ENCODE measurements at regions not wholly inside any gene's neighbourhood (a gene's known extent, or its start where the extent isn't known, plus 50 kb on each side); places are given as distances from the start of the nearest gene placed in this dataset.
"Not testable (repeated sequence)": the region's sequence is repeated elsewhere in the genome, so short reads cannot be mapped to it uniquely, and the experiment has no call there.

DNA sequence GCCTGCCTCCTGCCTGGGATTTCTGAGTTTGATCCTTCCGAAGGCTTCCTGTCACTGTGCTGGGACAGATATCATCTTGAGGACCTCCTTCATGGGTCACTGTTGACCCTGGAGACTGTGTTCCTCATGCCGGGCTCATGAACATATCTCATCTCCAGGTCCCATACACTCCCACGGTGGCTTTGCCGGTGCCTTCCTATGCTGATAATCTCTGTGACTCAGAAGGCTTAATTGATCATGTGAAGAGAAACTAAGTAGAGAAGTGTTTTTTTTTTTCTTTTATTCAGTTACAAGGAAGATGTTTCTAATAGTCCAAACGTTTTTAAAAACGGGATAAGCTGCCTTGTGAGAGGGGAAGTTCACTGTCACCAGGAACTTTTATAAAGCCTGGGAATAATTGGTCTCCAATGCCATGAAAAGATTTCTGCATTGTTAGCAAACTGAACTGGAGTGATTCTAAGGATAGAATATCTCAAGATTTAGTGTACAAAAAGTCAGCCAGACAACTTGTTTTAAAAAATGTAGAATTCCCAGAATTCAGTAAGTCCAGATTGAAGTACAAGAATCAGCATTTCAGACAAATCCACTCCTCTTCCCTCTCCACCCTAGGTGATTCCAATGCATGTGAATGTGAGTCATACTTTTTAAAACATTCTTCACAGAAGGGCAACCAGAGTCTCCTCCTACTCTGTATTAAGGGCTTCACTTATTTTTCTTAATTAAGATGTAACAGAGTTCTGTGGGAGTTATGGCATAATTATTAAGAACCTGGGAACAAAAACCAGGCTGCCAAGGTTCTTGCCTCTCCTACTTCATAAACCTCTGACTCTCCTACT lies 139.8 kb upstream of the LGR5 start:
- DNase-seq (ENCODE audit: low read depth): no peak

DNA sequence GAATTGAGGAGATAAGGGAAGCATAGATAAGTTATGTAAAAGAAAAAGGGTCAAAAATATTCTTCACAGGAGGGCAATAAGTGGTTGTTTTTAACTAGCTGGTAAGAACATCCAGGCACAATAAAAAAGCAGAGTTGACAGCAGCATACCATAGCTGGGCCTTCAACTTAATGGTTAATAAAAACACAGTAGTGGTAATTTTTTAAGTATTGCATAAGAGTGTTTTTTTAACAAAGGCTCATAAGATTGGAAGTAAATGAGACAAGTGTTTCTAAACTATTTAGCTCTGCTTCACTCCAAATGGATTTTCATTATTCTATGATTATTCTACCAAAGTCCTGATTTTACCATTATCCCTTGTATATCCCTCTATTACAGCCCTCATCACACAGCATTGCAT lies 140.1 kb upstream of the TSPAN8 start:
- no peak for DNase-seq (ENCODE audit: low read depth)

DNA sequence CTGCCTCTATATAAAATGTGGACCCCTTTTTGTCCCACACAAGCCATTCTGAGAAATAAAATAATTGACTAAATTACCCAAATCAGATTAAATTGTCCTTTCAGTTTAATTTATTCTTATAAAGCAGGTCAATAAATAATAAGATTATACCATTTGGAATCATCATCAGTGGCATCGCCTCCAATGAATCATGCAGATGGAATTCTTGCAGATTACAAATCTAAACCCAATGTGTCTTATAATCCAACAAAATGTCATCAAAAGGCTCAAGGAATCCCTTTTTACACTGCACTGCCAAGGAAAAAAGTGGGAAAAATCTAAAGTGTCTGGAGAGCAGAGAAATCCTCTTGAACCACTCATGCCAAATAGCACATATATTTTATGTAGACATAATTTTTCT lies 138.2 kb upstream of the TSPAN8 start:
- DNase-seq (ENCODE audit: low read depth): no peak

DNA sequence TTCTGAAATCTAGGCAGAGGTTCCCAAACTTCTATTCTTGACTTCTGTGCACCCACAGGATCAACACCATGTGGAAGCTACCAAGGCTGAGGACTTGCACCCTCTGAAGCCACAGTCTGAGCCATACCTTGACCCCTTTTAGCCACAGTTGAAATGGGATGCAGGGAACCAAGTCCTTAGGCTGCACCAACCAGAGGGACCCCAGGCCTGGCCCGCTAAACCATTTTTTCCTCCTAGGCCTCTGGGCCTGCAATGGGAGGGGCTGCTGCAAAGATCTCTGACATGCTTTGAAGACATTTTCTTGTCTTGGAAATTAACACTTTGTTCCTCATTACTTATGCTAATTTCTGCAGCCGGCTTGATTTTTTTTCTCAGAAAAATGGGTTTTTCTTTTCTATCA lies 133.9 kb upstream of the TSPAN8 start:
- no peak for DNase-seq (ENCODE audit: low read depth)

DNA sequence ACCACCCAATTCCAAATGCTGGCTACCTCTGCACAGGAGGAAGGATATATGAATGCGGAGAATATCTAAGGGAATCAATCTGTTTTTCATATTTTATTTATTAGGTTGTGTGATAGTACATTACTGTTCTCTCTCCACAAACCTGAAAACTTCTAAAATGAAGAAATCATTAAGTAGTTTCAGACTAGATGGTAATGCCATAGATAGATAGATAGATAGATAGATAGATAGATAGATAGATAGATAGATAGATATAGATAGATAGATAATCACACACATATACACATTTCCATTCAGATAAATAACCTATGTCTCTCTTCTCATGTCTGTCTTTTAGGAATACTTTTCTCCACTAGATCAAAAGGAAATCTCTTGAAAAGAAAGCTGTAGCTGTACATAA lies 126.1 kb upstream of the TSPAN8 start:
- DNase-seq (ENCODE audit: low read depth): no peak

DNA sequence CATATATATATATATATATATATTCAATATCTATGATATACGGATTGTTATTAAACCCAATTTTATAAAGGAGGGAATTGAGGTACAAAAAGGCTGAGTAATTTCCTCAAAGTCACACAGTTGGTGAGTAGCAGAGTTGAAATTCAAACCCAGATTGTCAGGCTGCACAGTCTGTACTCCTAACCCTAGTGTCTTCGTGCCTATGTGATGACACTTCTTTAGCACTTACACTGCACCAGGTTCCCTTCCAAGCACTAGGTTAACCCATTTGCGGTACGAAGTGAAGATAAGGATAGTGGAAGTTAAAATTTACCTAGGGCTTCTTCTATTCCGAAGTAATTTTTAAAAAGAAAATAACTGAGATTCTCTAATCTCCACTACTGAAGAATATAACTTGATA lies 125.1 kb upstream of the TSPAN8 start:
- no peak for DNase-seq (ENCODE audit: low read depth)

DNA sequence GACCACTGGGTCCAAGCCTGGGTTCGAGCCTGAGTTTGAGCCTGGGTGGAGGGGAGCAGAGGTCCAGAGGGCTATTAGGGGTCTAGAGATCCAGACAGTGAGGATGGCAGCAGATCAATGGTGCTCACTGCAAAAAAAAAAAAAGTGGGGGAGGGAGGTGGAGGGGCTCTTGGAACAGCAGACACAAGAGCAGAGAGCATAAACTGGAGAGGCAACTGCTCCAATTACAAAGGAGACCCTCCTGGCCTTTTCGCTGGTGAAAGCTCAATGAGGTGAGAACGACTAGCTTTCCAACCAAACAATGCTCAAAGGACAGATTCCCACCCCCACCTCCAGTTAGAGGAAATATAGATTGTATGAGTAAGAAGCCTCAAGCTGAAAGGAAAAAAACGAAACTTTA lies 124.2 kb upstream of the TSPAN8 start:
- DNase-seq (ENCODE audit: low read depth): peak; percentile 14

DNA sequence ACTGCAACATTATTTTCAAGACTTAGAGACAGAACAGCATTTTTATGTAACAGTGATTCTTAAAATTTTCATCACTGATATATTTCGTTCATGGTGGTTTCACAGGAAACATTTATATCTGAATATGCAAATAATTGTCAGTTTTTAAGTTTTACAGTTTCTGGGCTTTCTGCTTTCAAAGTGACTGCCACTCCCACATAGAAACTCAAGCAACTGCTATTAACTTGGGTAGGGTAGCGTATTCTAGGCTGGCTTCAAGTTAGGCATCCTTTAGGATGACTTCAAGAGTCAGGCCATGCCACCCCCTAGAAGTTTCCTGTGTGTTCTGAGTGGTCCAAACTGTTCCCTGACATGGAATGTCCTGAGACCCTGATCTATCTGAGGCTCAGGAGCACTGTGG lies 123.6 kb upstream of the TSPAN8 start:
- no peak for DNase-seq (ENCODE audit: low read depth)

DNA sequence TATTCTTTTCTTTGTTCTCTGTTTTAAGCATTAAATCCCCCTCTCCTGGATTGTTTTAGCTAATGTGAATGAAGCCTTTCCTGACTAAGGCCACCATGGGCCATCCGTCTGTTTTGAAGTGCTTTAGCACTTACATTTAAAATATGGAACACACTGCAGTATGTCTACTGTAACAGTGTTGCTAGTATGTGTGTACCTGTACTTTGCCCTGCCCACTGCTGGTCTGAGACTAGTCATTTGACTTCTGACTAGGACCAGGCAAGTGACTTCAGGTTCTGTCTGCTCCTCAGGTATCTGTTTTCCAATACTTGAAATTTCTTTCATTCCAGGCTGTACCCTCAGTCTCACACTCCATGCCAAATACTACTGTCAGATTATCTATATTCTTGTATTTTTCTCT lies 120.1 kb upstream of the TSPAN8 start:
- no peak for DNase-seq (ENCODE audit: low read depth)

DNA sequence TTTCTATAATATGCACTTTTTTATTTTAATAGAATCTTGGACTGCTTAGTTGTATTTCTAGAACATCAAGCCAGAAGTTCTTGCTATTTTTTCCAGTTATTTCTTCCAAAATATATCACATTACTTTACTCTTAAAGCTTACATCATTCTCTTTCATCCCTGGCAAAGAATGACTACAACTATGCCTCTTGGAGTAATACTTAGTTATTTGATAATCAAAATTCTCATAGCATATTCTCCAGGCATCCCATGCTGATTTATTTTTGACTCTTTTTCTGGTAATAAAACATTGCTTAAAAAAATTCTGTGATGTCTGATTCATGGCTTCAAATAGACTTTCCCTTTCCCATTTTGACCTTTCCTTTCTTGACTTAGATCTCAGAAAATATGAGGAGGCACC lies 118.7 kb upstream of the TSPAN8 start:
- DNase-seq (ENCODE audit: low read depth): no peak

DNA sequence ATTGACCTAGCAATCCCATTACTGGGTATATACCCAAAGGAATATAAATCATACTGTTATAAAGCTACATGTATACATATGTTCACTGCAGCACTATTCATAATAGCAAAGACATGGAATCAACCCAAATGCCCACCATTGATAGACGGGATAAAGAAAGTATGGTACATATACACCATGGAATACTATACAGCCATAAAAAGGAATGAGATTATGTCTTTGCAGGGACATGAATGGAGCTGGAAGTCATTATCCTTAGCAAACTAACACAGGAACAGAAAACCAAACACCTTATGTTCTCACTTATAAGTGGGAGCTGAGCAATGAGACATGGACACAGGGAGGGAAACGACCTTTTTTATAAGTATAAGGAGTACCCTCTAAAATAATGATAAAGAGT lies 113.0 kb upstream of the TSPAN8 start:
- not testable (repeated sequence) for DNase-seq (ENCODE audit: low read depth)

DNA sequence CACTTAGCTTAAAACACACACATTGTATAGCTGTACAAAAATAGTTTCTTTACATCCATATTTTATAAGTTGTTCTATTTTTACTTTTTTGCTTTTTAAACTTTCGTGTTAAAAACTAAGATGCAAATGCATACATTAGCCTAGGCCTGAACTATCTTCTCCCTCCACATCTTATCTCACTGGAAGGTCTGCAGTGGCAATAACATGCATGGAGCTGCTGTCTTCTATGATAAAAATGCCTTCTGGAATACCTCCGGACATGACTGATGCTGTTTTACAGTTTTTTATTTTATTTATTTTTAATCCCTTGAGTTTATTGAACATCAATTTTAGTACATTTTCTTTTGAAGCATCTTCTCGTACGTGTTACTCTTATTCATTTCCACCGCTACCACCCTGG lies 112.3 kb upstream of the TSPAN8 start:
- DNase-seq (ENCODE audit: low read depth): no peak

DNA sequence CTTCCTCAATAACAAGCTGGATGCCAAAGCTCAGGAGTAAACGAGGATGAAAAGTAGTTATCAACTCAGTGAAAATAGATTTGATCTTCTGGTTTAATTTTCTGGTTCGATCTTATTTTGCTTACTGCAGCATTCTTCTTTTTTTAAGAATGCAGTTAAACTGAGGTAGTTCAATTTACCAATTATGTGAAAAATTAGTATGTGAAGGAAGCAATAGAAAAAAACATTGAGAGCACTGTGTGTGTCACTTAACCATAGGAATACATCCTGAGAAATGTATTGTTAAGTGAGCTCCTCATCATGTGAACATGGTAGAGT lies 111.4 kb upstream of the TSPAN8 start:
- DNase-seq (ENCODE audit: low read depth): no peak

DNA sequence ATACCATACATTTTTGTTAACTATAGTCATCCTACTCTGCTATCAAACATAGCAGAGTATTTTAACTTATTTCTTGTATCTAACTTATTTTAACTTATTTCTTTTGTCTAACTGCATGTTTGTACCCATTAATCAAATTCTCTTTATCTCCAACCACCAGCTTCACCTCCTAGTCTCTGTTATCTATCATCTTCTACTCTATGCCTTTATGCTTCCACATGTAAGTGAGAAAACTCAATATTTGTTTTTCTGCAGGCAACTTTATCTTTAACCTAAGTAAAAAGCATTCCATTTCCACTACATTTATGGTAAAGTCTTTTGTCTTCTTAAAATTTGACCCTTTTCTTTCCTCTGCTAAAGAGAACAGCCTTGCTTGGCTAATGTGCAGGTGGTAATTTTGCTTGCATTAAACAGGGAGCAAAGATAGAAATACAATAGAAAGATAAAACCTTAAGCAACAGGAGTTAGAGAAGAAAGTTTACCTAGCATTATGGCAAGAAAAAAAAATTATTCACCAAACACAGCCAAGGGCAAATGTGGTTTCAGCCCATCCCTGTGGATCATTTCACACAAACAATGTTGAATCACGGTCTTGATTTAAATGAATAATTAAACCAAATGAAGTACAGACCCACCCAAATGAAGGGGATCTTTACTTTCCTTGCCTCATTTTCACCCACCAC lies 110.9 kb upstream of the TSPAN8 start:
- DNase-seq (ENCODE audit: low read depth): no peak

DNA sequence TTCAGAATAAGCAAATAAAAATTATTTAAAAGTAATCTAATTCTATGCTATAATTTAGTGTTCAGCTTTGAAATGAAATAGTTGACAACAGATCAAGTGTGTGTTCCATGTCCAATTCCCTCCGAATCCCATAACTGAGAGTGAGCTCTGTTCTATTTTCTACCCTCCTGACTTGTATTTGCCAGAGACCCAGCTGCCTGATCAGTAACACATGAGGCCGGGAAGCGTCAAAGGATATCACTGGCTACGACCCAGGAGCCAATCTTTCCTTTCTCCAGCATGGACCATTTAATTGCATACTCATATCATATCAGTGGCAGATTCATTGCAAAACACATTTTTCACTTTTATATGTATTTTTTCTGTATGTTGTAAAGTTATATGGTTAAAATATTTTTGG lies 108.8 kb upstream of the TSPAN8 start:
- DNase-seq (ENCODE audit: low read depth): no peak

DNA sequence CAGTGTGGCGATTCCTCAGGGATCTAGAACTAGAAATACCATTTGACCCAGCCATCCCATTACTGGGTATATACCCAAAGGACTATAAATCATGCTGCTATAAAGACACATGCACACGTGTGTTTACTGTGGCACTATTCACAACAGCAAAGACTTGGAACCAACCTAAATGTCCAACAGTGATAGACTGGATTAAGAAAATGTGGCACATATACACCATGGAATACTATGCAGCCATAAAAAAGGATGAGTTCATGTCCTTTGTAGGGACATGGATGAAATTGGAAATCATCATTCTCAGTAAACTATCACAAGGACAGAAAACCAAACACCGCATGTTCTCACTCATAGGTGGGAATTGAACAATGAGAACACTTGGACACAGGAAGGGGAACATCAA lies 107.9 kb upstream of the TSPAN8 start:
- not testable (repeated sequence) for DNase-seq (ENCODE audit: low read depth)

DNA sequence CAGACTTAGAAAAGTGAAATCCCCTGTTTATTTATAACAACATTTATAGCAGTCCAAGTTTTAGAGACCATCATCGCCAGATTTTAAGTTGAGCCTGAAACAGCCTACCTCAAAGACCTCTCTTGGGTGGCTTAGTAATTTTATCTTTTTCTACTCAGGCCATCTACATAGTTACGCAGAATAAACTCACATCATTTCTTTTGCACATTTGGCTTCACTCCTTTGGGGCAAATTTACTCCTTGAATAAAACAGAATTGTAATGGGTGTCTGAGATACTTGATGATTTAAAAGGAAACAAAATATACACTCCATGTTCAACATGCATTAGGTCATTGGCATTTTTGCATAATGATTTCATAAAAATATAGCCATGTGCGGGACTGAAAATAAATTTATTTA lies 104.7 kb upstream of the TSPAN8 start:
- DNase-seq (ENCODE audit: low read depth): no peak

DNA sequence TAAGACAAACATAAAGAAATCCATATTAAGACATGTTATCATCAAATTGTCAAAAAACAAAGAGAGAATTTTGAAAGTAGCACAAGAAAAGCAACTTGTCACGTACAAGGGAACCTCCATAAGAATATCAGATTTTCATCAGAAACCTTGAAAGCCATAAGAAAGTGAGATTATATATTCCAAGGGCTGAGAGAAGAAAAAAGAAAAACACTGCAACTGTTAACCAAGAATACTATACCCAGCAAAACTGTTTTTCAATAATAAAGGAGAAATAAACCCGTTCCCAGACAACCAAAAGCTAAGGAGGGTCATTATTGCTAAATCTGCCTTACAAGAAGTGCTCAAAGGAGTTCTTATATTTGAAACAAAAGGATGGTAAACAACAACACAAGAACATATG lies 94.7 kb upstream of the TSPAN8 start:
- DNase-seq (ENCODE audit: low read depth): no peak

DNA sequence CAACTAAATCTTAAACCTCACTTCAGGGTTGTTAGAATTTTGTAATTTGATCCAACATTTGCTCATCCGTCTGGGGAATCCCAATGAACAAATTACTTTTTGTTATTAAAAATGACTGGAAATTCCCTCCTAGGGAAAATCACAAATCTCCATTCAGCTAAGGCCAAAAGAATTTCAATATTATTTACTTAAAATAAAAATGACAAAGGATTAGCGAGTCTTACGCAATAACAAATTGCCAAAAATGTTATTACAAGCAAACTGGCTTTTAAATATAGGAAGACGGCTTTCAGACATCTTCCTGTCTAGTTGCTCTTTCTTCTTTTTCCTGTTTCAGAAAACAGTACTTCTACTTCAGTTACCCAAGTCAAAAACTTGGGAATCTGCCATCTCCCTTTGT lies 92.4 kb upstream of the TSPAN8 start:
- DNase-seq (ENCODE audit: low read depth): no peak

DNA sequence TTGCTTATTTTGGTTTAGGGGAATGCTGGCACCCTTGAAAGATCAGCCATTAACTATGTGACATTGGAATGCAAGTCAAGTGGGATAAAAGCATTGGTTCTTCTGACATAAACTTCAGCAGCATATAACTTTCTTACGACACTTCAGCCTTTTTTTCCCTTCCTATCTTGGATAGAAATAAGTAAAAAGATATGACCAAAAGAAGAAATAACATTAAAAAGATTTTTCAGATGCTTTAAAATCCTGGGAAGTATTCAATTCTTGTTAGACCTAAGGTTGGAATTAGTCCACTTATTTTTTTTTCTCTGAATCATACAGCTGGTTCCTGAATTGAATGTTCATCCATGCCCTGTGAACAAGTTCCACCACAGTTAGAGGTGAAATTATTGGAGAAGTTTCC lies 85.6 kb upstream of the TSPAN8 start:
- DNase-seq (ENCODE audit: low read depth): no peak

DNA sequence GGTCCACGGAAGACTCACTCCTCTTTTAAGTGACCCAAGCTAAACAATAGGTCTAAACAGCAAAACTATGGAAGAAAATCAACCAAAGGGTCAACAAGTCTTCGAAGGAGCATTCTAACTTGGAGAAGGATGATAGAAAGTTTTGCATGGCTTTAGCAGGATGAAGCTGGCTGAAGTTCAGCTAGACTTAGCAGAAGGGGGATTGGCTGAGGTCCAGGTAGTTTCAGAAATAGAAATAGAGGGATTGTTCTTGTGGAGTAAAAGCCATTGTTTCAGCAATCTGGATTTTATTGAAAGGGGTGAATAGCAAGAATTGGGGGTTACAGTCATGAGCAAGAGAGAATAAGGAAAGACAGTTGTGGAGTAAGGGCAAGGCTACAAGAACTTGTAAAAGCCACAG lies 84.7 kb upstream of the TSPAN8 start:
- DNase-seq (ENCODE audit: low read depth): no peak

DNA sequence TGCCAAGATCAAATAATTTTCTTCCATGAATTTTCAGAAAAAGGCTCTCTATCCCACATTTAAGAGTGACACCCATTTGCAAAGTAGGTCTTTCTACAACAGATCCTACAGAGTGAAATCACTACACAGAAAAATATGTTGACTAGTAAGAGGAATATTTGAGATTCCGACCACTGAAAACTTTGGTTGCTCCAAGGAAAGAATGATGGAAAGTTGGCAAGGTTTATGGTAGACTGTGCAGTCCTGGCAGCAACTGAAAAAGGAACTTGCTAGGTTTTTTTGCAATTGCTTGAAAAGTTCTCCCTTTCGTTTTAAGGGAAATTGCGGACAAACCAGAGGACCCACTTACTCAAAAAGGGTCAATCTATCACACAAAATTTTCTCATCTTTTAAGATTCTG lies 83.1 kb upstream of the TSPAN8 start:
- no peak for DNase-seq (ENCODE audit: low read depth)

DNA sequence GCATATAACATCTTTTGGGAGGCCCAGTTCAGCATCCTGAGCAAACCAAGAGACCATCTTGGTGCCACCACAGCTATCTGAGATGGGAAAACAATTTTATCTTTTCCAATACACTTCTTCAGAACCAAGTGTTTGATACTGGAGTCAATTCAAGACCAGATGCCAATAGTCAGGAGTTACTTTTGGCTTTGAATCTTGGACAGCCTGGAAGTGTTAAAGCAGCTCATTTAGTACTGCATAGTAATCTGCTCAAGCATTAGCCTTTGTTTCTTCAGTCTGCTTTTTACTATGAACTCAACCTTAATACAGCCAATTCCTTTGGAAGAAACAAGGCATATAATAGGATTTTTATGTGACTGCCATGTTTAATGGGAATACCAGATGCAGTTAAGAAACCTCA lies 81.9 kb upstream of the TSPAN8 start:
- DNase-seq (ENCODE audit: low read depth): no peak

DNA sequence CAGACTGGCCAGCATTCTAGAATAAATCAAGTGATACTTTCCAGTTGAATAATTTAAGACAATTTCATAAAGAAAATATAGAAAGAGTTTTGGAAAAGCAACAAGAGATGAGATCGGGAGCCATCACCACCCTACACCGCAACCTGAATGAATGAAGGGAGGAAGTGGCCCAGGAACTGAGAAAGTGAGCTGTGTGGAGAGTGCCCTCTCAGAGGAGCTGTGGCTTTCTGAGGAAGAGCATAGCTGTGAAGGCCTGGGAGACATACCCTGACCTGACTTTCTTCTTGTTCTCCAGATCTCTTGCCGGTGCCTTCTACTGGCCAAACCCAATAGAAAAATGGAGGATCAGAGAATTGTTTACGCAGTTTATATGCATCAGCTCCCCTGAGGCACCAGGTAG lies 79.3 kb upstream of the TSPAN8 start:
- DNase-seq (ENCODE audit: low read depth): no peak

Data from ELR (cell line).